ENCODE measurements at regions not wholly inside any gene's neighbourhood (a gene's known extent, or its start where the extent isn't known, plus 50 kb on each side); places are given as distances from the start of the nearest gene placed in this dataset.

DNA sequence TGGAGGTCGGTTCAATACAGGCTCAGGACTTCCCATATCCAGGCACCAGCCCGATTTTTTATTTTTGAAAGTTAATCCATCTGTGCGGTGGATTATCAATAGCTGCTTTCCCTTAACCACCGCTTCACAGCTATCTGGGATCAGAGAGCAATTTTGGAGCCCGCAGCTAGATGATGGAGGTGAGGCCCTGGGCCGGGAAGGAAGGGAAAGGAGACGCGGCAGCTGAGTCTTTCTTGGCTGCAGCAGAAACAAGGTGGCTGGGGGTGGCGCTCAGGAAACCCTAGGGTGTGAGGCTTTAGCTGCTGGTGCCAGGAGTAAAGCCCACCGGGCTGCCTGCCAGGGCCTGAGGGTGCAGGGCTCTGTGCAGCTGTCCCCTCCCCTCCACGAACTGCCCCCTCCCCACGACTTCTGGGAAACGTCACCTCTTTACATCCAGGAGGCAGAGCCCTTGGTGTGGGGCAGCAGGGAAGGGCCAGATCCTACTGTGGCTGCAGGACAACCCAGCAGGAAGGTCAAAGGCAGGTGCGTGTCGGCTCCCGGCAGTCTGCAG lies 307.0 kb downstream of the ZNF536 start (continued):
- TF ChIP-seq, protein P1, sequence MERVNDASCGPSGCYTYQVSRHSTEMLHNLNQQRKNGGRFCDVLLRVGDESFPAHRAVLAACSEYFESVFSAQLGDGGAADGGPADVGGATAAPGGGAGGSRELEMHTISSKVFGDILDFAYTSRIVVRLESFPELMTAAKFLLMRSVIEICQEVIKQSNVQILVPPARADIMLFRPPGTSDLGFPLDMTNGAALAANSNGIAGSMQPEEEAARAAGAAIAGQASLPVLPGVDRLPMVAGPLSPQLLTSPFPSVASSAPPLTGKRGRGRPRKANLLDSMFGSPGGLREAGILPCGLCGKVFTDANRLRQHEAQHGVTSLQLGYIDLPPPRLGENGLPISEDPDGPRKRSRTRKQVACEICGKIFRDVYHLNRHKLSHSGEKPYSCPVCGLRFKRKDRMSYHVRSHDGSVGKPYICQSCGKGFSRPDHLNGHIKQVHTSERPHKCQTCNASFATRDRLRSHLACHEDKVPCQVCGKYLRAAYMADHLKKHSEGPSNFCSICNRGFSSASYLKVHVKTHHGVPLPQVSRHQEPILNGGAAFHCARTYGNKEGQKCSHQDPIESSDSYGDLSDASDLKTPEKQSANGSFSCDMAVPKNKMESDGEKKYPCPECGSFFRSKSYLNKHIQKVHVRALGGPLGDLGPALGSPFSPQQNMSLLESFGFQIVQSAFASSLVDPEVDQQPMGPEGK (CRISPR knock-in tag; IDR thresholded peaks at IDR 0.05; ENCODE audit: borderline replicate concordance) = no peak
- no peak for TF ChIP-seq CSDC2 (CRISPR knock-in tag; IDR thresholded peaks at IDR 0.05)
- TF ChIP-seq, protein P2, sequence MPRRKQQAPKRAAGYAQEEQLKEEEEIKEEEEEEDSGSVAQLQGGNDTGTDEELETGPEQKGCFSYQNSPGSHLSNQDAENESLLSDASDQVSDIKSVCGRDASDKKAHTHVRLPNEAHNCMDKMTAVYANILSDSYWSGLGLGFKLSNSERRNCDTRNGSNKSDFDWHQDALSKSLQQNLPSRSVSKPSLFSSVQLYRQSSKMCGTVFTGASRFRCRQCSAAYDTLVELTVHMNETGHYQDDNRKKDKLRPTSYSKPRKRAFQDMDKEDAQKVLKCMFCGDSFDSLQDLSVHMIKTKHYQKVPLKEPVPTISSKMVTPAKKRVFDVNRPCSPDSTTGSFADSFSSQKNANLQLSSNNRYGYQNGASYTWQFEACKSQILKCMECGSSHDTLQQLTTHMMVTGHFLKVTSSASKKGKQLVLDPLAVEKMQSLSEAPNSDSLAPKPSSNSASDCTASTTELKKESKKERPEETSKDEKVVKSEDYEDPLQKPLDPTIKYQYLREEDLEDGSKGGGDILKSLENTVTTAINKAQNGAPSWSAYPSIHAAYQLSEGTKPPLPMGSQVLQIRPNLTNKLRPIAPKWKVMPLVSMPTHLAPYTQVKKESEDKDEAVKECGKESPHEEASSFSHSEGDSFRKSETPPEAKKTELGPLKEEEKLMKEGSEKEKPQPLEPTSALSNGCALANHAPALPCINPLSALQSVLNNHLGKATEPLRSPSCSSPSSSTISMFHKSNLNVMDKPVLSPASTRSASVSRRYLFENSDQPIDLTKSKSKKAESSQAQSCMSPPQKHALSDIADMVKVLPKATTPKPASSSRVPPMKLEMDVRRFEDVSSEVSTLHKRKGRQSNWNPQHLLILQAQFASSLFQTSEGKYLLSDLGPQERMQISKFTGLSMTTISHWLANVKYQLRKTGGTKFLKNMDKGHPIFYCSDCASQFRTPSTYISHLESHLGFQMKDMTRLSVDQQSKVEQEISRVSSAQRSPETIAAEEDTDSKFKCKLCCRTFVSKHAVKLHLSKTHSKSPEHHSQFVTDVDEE (CRISPR knock-in tag; IDR thresholded peaks at IDR 0.05) = no peak
- no peak for TF ChIP-seq ESRRG (CRISPR knock-in tag; IDR thresholded peaks at IDR 0.05)
- TF ChIP-seq OSR1 (CRISPR knock-in tag; IDR thresholded peaks at IDR 0.05) = no peak

DNA sequence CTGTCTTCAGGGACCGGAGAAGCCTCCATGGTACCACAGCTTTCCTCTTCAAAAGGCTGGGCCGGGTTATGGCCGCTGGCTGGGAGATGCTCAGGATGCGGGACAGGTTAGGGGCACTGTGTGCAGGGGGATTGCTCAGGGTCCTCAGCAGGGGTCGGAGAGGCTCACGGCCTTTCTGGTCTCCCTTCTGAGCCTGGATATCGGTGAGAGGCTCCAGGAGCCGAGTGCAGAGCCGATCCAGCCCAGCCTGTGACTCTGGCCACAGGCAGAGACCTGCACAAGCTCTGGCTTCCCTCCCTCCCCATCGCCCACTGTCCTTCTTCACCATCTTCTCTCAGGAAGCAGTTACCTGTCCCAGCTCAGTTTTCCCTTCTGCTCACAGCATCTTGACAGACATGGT lies 306.0 kb downstream of the ZNF536 start:
- no peak for ATAC-seq
- TF ChIP-seq ZFP3 (CRISPR knock-in tag; IDR thresholded peaks at IDR 0.05) (no peak), ISL1 (CRISPR knock-in tag; IDR thresholded peaks at IDR 0.05) (no peak), PPARA (CRISPR knock-in tag; IDR thresholded peaks at IDR 0.05; ENCODE audit: borderline replicate concordance) (no peak), ZFP30 (CRISPR knock-in tag; IDR thresholded peaks at IDR 0.05) (no peak), ESRRG (CRISPR knock-in tag; IDR thresholded peaks at IDR 0.05) (no peak), ZNF565 (CRISPR knock-in tag; conservative IDR thresholded peaks at IDR 0.05; ENCODE audit: low read depth) (no peak), CSDC2 (CRISPR knock-in tag; IDR thresholded peaks at IDR 0.05) (no peak), ZNF8 (CRISPR knock-in tag; IDR thresholded peaks at IDR 0.05) (no peak), BACH2 (CRISPR knock-in tag; IDR thresholded peaks at IDR 0.05; ENCODE audit: borderline replicate concordance) (no peak), RARB (CRISPR knock-in tag; IDR thresholded peaks at IDR 0.05) (no peak)
- TF ChIP-seq, protein P2 (CRISPR knock-in tag; IDR thresholded peaks at IDR 0.05) = no peak
- TF ChIP-seq, protein P3, sequence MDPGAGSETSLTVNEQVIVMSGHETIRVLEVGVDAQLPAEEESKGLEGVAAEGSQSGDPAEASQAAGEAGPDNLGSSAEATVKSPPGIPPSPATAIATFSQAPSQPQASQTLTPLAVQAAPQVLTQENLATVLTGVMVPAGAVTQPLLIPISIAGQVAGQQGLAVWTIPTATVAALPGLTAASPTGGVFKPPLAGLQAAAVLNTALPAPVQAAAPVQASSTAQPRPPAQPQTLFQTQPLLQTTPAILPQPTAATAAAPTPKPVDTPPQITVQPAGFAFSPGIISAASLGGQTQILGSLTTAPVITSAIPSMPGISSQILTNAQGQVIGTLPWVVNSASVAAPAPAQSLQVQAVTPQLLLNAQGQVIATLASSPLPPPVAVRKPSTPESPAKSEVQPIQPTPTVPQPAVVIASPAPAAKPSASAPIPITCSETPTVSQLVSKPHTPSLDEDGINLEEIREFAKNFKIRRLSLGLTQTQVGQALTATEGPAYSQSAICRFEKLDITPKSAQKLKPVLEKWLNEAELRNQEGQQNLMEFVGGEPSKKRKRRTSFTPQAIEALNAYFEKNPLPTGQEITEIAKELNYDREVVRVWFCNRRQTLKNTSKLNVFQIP (CRISPR knock-in tag; IDR thresholded peaks at IDR 0.05; ENCODE audit: borderline replicate concordance, low read depth) = no peak
- TF ChIP-seq, protein P1 (CRISPR knock-in tag; IDR thresholded peaks at IDR 0.05; ENCODE audit: borderline replicate concordance) = no peak
- TF ChIP-seq, protein P4, sequence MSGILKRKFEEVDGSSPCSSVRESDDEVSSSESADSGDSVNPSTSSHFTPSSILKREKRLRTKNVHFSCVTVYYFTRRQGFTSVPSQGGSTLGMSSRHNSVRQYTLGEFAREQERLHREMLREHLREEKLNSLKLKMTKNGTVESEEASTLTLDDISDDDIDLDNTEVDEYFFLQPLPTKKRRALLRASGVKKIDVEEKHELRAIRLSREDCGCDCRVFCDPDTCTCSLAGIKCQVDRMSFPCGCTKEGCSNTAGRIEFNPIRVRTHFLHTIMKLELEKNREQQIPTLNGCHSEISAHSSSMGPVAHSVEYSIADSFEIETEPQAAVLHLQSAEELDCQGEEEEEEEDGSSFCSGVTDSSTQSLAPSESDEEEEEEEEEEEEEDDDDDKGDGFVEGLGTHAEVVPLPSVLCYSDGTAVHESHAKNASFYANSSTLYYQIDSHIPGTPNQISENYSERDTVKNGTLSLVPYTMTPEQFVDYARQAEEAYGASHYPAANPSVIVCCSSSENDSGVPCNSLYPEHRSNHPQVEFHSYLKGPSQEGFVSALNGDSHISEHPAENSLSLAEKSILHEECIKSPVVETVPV (CRISPR knock-in tag; IDR thresholded peaks at IDR 0.05) = no peak

DNA sequence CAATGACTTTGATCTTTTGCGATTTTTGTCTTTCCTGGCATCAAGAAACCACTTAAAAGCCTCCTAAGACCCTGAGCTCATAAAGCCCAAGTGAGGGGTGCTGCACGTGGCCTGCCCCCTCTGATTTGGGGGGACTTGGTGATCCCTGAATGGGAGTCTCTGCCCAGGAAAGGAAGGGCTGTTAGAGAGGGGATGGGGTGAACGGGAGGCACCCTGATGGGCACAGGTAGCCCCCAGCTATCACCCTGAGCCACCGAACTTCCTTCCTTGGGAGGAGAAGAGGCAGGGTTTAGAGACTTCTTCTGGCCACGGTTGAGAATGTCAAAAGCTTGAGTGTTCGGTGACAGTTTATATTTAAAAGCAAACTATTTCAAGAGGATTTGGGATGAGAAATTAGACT lies 305.5 kb downstream of the ZNF536 start:
- no peak for ATAC-seq
- TF ChIP-seq, protein P2 (CRISPR knock-in tag; IDR thresholded peaks at IDR 0.05) = no peak
- TF ChIP-seq CSDC2 (CRISPR knock-in tag; IDR thresholded peaks at IDR 0.05) (no peak), PPARA (CRISPR knock-in tag; IDR thresholded peaks at IDR 0.05; ENCODE audit: borderline replicate concordance) (no peak), ESRRG (CRISPR knock-in tag; IDR thresholded peaks at IDR 0.05) (no peak), ZNF70 (CRISPR knock-in tag; IDR thresholded peaks at IDR 0.05) (no peak), ISL1 (CRISPR knock-in tag; IDR thresholded peaks at IDR 0.05) (no peak), TCF4 (CRISPR knock-in tag; IDR thresholded peaks at IDR 0.05; ENCODE audit: borderline replicate concordance) (no peak), BACH2 (CRISPR knock-in tag; IDR thresholded peaks at IDR 0.05; ENCODE audit: borderline replicate concordance) (no peak), ZC3H10 (CRISPR knock-in tag; IDR thresholded peaks at IDR 0.05) (no peak)
- TF ChIP-seq, protein P3 (CRISPR knock-in tag; IDR thresholded peaks at IDR 0.05; ENCODE audit: borderline replicate concordance, low read depth) = no peak

All from SK-N-SH treated with all-trans-retinoic acid at 6 μM for 48 hours (cell line).